Sciatic nerve (tissue), 2 donors: ENCODE measurements at regions not wholly inside any gene's neighbourhood (a gene's known extent, or its start where the extent isn't known, plus 50 kb on each side); places are given as distances from the start of the nearest gene placed in this dataset.

Experiments
- ATAC-seq: fragments of 200-7000 bp; cut with Tn5 transposase; one replicate; pipeline ENCODE4 v1.9.1; 2020; ENCODE audit warnings: mild to moderate bottlenecking, moderate library complexity
- DNase-seq: peaks from one replicate; pipeline ENCODE4 v3.0.0-alpha.2; 2020; ENCODE audit warnings: low spot score
- intact Hi-C: fragments of 100-400 bp; cut with DNase I; formaldehyde crosslinking; loops from one replicate; pipeline ENCODE4 v1.14.2; 2022
- donor health status: DM: no; HTN: no; CAD: no.
- donor health status: DM: no; HTN: no; CAD: no.

DNA sequence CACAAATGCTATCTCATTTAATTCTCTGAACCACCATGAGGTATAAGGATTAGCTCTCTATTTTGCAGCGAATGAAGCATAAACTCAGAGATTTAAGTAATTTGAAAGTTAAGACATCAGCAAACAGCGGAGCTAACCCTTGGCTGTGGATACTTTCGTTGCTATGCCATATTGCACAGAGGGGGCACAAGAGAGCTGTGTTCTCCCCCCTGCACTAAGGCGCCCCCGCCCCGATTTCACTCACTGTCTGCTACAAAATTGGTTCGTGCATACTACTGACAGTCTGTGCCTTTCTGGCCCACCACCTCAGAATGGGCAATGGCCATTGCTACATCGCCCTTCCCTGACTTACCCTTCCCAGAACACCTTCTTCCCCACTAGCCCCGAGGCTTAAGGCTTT lies 105.7 kb upstream of the OBI1 start:
- intact Hi-C loops = no loop called here
- no peak for DNase-seq
- ATAC-seq = no peak

- intact Hi-C loops = no loop called here
- DNase-seq (no peak), ATAC-seq (no peak)
Measured at GRCh38 chr13:78762825-78763224, 103.9 kb upstream of the OBI1 start.

- DNase-seq (no peak), ATAC-seq (no peak)
- intact Hi-C loops = no loop called here
Measured at GRCh38 chr13:78759704-78760103, 100.7 kb upstream of the OBI1 start.

DNA sequence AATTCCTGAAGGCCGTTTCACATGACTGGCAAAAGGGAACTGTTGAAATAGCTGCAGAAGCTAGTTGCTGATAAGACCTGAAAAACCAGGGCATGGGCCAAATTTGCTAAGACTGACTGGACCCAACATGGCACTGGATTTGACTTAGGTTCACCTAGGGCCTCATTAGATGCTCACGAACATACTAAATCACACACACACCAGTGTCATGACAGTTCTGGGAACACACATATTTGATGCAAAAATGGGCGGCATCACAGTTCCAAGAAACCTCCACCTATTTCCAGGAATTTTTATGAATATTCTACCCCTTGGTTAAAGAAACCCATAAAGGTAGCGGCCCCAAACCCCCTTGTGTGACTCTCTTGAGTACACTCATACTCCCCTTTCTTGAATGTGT lies 99.6 kb upstream of the OBI1 start:
- ATAC-seq = no peak
- intact Hi-C loops = no loop called here
- DNase-seq = no peak

DNA sequence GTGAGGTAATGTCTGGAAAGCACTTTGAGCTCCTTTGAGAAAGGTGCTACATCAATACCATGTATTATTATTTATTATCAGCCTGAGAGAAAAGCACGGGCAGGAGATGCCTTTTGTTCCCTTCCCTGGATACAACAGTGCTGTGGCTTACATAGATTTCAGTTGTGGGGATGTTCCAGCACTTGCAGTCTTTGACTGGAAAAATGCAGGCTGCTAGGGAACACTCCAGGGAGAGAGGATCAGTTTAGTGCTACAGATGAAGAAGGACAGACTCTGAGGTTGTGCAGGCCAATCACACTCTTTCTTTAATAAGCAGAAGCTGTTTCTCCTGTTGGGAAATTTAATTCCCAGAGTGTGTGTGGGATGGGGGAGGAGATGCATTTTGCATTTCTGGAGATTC lies 94.5 kb upstream of the OBI1 start:
- intact Hi-C loops = no loop called here
- no peak for ATAC-seq
- DNase-seq = no peak

- intact Hi-C loops = no loop called here
- ATAC-seq (no peak), DNase-seq (no peak)
Measured at GRCh38 chr13:78750735-78751134, 91.8 kb upstream of the OBI1 start.

GRCh38 chr13:78743973-78744372 lies 85.0 kb upstream of the OBI1 start:
- ATAC-seq (no peak), DNase-seq (no peak)
- intact Hi-C loops = no loop called here

DNA sequence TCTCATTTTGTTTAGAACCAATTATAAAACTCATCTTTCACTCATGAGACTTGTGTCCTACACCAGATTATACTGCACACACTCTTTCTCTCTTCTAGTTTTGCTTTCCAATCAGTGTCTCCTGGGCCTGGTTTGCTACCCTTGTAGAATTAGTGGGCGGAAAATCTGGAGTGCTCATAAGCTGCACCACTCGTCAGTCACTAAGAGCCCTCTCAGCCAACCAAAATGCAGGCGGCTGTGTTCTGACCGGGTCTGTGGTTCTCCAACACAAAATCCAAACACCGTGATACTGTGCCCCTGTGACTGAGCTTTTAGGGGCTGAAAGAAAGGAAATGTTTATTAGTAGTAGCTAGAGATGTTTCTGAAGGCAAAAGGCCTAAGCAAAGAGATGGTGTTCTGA lies 83.7 kb upstream of the OBI1 start:
- intact Hi-C loops = no loop called here
- no peak for DNase-seq
- ATAC-seq = no peak

DNA sequence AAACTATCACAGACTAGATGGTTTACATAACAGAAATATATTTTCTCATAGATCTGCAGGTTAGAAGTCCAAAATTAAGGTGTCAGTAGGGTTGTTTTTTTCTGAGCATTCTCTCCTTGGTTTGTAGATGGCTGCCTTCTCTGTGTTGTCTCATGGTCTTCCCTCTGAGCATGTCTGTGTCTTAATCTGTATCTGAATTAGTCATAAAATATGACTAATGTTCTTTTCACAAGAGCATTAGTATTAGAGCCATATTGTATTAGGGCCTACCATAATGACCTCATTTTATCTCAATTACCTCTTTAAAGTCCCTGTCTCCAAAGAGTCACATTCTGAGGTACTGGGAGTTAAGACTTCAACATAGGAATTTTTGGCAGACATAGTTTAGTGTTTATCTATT lies 77.2 kb upstream of the OBI1 start:
- intact Hi-C loops = no loop called here
- ATAC-seq (no peak), DNase-seq (no peak)

- DNase-seq (no peak), ATAC-seq (no peak)
- intact Hi-C loops = no loop called here
Measured at GRCh38 chr13:78732445-78733017, 73.6 kb upstream of the OBI1 start.

DNA sequence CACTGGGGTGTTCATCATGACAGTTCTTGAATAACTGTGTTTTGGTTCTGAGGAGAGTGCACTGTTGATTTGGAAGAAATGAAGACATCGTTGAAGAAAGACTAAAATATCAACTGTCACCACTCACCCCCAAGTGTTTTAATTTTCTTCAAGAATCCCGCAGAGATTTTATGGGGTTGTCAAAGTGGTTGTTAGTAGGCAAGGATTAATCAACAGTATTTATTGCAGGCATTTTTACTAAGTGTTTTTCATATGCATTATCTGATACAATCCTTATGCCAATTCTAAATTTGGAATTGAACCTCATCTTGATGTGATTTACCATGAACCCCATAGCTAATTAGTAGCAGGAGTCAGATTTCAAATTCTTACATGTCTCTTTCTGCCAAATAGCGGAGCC lies 63.7 kb upstream of the OBI1 start:
- intact Hi-C loops = no loop called here
- no peak for ATAC-seq
- DNase-seq = no peak

DNA sequence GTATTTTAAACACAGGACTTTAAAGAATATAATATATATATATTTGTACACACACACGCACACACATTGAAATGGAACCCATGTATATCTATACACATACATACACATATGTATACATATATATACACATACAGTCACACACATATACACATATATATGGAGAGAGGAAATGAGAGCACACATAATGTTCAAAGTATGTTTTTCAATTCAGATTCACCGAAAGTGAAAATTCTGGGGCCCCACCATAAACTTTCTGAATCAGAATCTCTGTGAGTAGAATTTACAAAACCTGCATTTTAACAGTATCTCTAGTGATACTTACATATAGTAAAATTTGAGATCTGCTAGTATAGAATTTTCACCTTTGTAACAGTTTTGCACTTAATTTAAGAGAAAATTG lies 60.4 kb upstream of the OBI1 start:
- no peak for DNase-seq
- intact Hi-C loops = loop anchor here (10.0 kb wide), 1 partner anchor 385 kb away; no protein-coding TSS in a partner anchor
- ATAC-seq = no peak

DNA sequence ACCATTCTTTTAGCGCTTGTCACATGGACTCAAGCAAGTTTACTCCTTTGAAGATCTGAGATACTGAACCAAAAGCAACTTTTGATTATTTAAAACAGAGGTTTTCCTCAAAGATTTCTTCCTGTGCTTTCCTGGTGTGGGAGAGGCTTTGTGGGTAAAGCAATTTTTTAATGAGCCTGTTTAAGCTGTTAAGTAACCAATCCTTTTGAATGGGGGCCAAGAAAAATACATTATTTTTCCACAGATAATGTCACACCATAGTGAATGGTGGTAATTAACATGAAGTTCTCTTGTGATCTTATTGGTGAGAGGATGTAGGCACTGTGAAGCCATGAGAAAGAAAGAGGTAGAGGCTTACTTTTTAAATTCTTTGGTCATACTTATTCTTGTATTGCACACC lies 55.8 kb upstream of the OBI1 start:
- DNase-seq (no peak), ATAC-seq (no peak)
- intact Hi-C loops = loop anchor here (10.0 kb wide), 1 partner anchor 390 kb away; no protein-coding TSS in a partner anchor

- ATAC-seq (no peak), DNase-seq (no peak)
- intact Hi-C loops = loop anchor here (10.0 kb wide), 1 partner anchor 392 kb away; no protein-coding TSS in a partner anchor
Measured at GRCh38 chr13:78712831-78713230, 53.9 kb upstream of the OBI1 start.

- DNase-seq = no peak
- ATAC-seq = no peak
Measured at GRCh38 chr13:78709028-78709427, 50.1 kb upstream of the OBI1 start.

More at GRCh38 chr13:78709028-78709427, 50.1 kb upstream of the OBI1 start:
- intact Hi-C loops = no loop called here
